GM18868 (cell line): ENCODE measurements at regions not wholly inside any gene's neighbourhood (a gene's known extent, or its start where the extent isn't known, plus 50 kb on each side); places are given as distances from the start of the nearest gene placed in this dataset.

Experiments used
- ATAC-seq: cut with Tn5 transposase; IDR thresholded peaks from one replicate; pipeline ENCODE4 v1.9.1; 2021; ENCODE audit warnings: mild to moderate bottlenecking, moderate library complexity; ENCODE audit not compliant: unreplicated experiment

- ATAC-seq: no peak
Measured at GRCh38 chr2:12192762-12193161, 446.3 kb downstream of the LPIN1 start.

DNA sequence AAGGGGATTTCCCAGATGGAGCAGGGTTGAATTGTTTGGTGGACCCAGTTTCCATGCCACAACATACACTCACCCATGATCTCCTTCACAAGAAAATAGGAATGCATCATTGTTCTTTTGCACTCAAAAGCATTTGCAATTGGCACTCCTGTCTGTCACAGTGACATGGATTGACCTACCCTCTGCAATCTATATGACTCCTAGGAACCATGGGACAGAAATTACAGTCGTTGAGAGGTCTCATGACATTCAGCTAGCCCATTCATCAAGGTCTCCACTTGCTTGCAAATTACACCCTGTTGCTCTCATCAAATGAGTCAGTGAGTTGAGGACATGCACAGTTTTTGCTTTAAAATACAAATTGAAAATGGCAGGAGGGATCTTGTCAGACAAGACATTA lies 448.5 kb downstream of the LPIN1 start:
- ATAC-seq: no peak

DNA sequence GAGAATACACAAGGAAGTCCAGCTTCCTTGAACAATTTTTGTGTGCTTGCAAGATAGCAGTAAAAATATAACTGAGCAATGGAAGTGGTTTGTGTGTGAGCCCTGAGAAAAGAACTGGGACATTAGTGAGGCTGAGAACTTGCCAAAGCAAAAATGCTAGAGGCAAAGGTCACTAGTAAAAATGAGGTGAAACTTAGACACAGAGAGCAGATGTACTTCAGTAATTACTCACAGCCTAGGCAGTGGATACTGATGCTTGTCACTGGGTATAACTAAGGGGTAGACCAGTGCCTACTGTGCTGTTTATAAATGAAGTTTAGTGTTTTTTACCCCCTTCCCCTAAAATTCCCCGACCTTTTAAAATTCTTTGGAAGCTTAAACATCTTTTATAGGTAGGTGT lies 450.1 kb downstream of the LPIN1 start:
- ATAC-seq: peak; percentile 94

- ATAC-seq: no peak
Measured at GRCh38 chr2:12197133-12197532, 450.7 kb downstream of the LPIN1 start.

GRCh38 chr2:12199491-12200211 lies 453.2 kb downstream of the LPIN1 start:
- ATAC-seq: no peak

DNA sequence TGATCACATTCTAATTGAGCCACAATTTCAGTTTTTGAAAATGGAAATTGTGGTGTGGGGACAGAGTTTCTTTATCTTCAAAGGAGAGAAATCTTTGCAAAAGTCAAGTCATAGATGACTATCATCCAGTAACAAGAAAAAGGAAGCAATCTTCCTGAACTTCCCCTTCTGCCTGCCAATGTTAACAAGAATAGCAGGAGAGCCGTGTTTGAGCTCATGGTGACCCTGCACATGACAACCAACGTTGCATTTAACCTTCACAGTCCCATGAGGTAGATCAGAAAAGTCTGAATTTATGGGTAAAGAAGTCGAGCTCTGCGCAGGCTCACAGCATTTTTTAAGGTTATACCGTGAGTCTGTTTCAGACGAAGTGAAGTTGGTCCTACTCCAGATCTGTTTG lies 454.9 kb downstream of the LPIN1 start:
- ATAC-seq: no peak

DNA sequence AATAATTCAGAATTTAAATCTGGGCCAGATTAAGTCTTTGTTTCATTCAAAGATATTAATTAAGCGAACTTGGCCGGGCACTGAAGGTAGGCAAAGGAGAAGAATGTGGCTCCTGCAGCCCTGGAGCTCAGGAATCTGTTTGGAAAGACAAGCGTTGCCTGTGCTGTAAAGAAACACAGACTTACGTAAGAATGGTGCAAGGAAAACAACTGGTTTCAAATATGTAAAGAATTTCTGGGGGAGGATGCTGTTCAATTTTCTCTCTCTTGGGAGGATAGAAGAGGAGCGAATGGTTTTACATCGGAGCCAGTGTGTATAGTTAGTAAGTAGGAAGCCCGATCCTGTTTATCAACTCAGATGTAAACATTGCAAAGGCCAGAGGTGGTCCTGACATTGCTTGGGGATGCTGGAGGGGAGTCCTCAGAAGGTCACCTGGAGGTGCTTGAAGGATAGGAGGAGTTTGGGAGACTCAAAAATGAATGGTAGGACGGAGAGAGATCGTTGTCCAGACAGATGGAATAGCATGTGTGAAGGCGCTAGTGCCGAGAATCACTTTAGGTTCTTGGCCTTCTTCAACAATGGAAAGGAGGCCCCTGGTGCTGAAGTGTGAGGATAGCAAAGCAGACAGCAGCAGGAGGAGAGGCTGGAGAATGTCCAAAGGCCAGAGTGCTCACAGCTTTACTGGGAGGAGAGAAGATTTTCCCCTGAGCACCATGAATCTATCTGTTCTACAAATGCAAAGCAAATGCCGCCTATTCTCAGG lies 456.1 kb downstream of the LPIN1 start:
- ATAC-seq: no peak

GRCh38 chr2:12203528-12203927 lies 457.1 kb downstream of the LPIN1 start:
- ATAC-seq: no peak

- ATAC-seq: no peak
Measured at GRCh38 chr2:12205086-12205485, 458.7 kb downstream of the LPIN1 start.

DNA sequence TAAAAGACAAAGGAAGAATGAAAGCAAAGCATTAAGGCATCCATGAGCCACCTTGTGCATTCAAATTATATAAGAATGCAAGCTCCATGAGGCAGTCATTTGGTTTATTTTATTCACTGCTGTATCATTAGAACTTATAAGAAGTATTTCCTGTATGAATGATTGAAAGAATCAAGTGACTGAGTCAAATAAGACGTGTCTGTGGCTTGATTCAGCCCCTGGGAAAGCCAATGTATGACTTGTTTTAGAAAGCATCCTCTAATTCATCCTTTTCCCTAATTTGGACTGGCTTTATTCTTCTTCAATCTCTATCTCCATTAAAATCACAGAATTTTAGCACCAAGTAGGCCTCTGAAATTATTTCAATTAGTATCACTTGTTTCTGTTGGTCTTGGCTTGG lies 461.1 kb downstream of the LPIN1 start:
- ATAC-seq: no peak

GRCh38 chr2:12210016-12210933 lies 463.8 kb downstream of the LPIN1 start:
- ATAC-seq: no peak

DNA sequence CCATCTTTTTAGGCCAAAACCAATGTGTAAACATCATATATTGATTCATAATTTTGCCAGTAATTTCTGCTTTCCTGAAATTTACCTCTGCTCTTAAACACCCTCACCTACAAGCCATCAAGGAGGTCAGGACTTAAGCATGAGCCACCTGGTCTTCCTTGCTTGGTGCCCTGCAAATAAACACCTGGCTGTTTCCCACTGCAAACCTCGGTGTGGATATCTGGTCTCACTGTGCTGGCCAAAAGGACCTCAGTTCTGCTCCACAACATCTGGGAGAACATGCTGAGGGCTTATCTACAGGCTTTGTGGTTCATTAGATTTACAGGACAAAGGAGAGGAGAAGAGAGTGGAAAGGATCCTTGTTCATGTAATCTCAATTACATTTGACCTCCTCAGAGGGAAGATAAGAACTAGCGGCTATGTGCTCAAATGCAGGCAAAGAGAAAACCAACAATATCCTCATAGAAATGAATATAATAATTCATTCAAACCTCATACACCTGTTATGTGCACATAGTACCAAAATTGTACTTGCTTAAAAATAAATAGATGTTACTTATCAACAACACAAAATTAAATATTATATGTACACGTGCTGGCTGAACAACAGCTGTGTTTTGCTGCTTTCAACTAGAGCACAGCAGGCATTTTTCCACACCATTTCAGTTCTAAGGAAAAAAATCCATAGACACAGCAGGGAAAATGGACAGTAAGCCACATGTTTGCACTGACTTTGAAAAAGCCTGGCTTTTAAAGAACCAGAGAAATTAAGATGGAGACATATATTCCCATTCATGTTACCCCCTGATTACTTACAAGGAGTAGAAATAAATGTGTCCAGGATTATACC lies 465.1 kb downstream of the LPIN1 start:
- ATAC-seq: no peak

DNA sequence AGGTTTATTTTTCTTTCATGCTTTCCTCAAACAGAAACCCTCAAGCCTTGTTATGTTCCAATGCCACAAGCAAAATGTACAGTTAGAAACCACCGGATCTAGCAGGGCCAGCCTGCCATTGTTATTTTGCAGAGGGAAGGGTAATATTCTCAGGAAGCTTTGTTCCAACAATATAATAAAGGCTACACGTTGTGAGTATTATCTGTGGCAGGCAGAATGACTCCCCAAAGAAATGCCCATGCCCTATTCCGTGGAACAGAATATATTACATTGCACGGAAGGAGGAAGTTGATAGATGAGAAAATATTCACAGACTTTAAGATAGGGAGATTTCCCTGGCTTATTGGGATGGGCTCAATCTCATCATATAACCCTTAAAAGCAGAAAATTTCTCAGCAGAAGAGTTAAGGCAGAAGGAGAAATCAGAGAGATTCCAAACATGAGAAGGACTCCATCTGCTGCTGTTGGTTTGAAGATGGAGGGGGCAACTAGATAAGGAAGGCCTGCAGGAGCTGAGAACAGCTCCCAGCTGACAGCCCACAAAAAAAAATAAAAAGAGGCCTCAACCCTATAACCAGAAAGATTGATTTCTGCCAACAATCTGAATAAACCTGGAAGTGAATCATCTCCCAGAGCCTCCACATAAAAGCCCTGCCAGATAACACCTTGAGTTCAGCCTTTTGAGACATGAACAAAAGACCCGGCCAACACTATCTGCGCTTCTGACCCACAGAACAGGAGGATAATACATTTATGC lies 466.6 kb downstream of the LPIN1 start:
- ATAC-seq: no peak

DNA sequence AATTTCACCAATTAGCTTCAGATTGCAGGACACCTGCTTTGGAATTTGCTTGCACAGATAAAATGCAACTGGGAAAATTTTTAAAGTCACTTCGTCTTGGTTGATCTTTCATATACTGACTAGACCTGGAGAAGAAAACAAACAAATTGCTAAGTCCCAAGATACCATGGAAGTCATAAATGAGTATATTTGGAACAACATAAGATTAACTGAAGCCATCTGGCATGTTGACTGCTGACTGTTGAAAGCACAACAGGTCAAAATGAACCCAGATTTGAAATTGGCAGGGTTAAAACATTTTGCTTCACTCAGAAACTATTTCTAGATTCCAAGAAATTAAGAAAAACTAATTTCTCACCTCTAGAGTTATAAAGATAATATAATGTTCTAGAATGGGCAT lies 470.7 kb downstream of the LPIN1 start:
- no peak for ATAC-seq

DNA sequence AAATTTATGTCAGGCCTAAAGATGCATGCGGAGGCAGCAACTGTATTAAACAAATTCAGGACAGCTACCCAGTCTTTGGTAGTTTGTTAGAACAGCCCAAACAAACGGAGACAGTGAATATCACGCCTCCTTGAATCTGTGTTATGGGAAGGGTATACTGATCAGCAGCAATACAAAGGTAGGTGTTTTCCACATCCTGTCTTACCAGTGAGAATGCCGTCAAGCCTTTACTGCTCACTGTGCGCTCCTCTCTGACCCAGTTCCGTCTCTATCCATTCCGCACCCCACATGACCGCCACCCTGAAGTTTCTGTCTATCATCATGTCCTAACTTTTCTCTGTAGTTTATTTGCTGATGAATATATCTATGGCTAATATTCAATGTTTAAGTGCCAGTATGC lies 473.3 kb downstream of the LPIN1 start:
- ATAC-seq: no peak

GRCh38 chr2:12221584-12221983 lies 475.2 kb downstream of the LPIN1 start:
- no peak for ATAC-seq

GRCh38 chr2:12222554-12222953 lies 476.1 kb downstream of the LPIN1 start:
- ATAC-seq: no peak

DNA sequence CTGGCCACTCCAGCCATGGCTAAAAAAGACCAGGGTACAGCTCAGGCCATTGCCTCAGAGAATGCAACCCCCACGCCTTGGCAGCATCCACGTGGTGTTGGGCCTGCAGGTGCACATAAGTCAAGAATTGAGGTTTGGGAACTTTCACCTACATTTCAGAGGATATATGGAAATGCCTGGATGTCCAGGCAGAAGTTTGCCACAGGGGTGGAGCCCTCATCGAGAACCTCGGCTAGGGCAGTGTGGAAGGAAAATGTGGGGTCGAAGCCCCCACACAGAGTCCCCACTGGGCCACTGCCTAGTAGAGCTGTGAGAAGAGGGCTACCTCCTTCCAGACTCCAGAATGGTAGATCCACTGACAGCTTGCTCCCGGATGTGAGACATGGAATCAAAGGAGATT lies 477.3 kb downstream of the LPIN1 start:
- no peak for ATAC-seq

GRCh38 chr2:12226653-12227052 lies 480.2 kb downstream of the LPIN1 start:
- ATAC-seq: no peak
